Hepatocyte (in vitro differentiated cells): ENCODE measurements at regions not wholly inside any gene's neighbourhood (a gene's known extent, or its start where the extent isn't known, plus 50 kb on each side); places are given as distances from the start of the nearest gene placed in this dataset.

Source experiments
- DNase-seq: peaks from one replicate; pipeline ENCODE4 v3.0.0-alpha.2; 2016; ENCODE audit warnings: low spot score
- H2AFZ ChIP-seq: fragments of 200-600 bp; sonication (generic); 2 replicates; pipeline ENCODE4 v1.6.0; 2016; ENCODE audit warnings: antibody characterized with exemption, mild to moderate bottlenecking
- H3K27ac ChIP-seq: fragments of 200-600 bp; sonication (generic); 2 replicates; pipeline ENCODE4 v1.5.1; 2016; ENCODE audit warnings: mild to moderate bottlenecking
- H3K27me3 ChIP-seq: fragments of 200-600 bp; sonication (generic); 2 replicates; pipeline ENCODE4 v1.6.1; 2016
- H3K36me3 ChIP-seq: fragments of 200-600 bp; sonication (generic); replicated peaks from 2 replicates; pipeline ENCODE4 v1.5.1; 2016; ENCODE audit warnings: low read depth; ENCODE audit not compliant: insufficient read depth
- H3K4me1 ChIP-seq: fragments of 200-600 bp; sonication (generic); 2 replicates; pipeline ENCODE4 v1.5.1; 2016; ENCODE audit warnings: mild to moderate bottlenecking, moderate library complexity; ENCODE audit not compliant: insufficient read depth
- H3K4me2 ChIP-seq: fragments of 200-600 bp; sonication (generic); 2 replicates; pipeline ENCODE4 v1.6.0; 2016
- H3K4me3 ChIP-seq: fragments of 200-600 bp; sonication (generic); 2 replicates; pipeline ENCODE4 v1.5.1; 2016; ENCODE audit warnings: mild to moderate bottlenecking
- H3K79me2 ChIP-seq: fragments of 200-600 bp; sonication (generic); 2 replicates; pipeline ENCODE4 v1.6.0; 2017; ENCODE audit warnings: mild to moderate bottlenecking
- H3K9me2 ChIP-seq: fragments of 200-600 bp; sonication (generic); replicated peaks from 2 replicates; pipeline ENCODE4 v1.6.0; 2017; ENCODE audit warnings: mild to moderate bottlenecking; ENCODE audit not compliant: insufficient read depth
- H3K9me3 ChIP-seq: fragments of 200-600 bp; sonication (generic); 2 replicates; pipeline ENCODE4 v1.5.1; 2016; ENCODE audit warnings: low read depth, mild to moderate bottlenecking
- H4K20me1 ChIP-seq: fragments of 200-600 bp; sonication (generic); 2 replicates; pipeline ENCODE4 v1.6.0; 2016; ENCODE audit warnings: mild to moderate bottlenecking; ENCODE audit not compliant: insufficient read depth, poor library complexity, severe bottlenecking
- EZH2 ChIP-seq: fragments of 200-600 bp; sonication (generic); IDR thresholded peaks from 2 replicates; pipeline ENCODE4 v1.6.1; 2016; ENCODE audit warnings: antibody characterized with exemption, mild to moderate bottlenecking, borderline replicate concordance
- EZH2phosphoT487 ChIP-seq: fragments of 200-600 bp; sonication (generic); IDR thresholded peaks from one replicate; pipeline ENCODE4 v1.6.1; 2018; ENCODE audit warnings: antibody characterized with exemption, mild to moderate bottlenecking, low read depth, moderate library complexity; ENCODE audit not compliant: unreplicated experiment, severe bottlenecking
- WGBS: methylation state at CpG from one replicate; pipeline ENCODE4 v1.1.6; 2016; ENCODE audit warnings: low lambda C conversion rate; ENCODE audit errors: missing lambda C conversion rate; 5-methylcytosine and 5-hydroxymethylcytosine counted together
- TF ChIP-seq, protein P1 (sequence below): fragments of 200-600 bp; sonication (generic); IDR thresholded peaks from 2 replicates; pipeline ENCODE4 v1.5.1; 2016; ENCODE audit warnings: antibody characterized with exemption, mild to moderate bottlenecking; ENCODE audit not compliant: poor library complexity

DNA sequence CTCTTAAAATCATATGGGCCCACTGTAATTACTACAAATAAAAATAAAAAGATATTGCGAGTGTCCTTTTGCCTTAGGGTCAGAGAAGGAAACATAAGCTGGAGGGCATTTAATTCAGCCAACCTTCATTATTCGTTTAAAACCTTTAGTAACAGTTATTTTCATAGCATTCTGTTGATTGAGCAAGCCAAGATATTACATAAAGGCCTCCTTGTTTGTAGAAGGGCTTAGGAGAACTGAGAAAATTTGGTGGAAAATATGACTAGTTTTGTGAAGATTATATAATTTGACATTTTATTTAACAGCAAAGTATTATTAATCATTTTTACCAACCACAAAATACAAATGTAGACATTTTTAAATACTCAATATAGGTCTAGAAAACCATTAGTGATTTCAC, 62.2 kb downstream of the COX7C start:
- no peaks in the 10 kb centered on the region for H4K20me1 ChIP-seq
- H3K4me3 ChIP-seq, result no peak overlapping the region
- 77% methylated on average over 2 of the region's 2 CpGs for WGBS
- no peak overlapping the region for H3K4me2 ChIP-seq
- no peaks in the 10 kb centered on the region for H3K27me3 ChIP-seq
- TF ChIP-seq, protein P1, sequence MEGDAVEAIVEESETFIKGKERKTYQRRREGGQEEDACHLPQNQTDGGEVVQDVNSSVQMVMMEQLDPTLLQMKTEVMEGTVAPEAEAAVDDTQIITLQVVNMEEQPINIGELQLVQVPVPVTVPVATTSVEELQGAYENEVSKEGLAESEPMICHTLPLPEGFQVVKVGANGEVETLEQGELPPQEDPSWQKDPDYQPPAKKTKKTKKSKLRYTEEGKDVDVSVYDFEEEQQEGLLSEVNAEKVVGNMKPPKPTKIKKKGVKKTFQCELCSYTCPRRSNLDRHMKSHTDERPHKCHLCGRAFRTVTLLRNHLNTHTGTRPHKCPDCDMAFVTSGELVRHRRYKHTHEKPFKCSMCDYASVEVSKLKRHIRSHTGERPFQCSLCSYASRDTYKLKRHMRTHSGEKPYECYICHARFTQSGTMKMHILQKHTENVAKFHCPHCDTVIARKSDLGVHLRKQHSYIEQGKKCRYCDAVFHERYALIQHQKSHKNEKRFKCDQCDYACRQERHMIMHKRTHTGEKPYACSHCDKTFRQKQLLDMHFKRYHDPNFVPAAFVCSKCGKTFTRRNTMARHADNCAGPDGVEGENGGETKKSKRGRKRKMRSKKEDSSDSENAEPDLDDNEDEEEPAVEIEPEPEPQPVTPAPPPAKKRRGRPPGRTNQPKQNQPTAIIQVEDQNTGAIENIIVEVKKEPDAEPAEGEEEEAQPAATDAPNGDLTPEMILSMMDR, result no peak
- TF ChIP-seq EZH2phosphoT487, result no peak
- no peaks in the 10 kb centered on the region for H3K9me3 ChIP-seq
- H3K9me2 ChIP-seq, result no peaks in the 10 kb centered on the region
- H3K27ac ChIP-seq, result no peak overlapping the region
- H3K79me2 ChIP-seq, result no peaks in the 10 kb centered on the region
- no peak for DNase-seq
- H2AFZ ChIP-seq, result no peak overlapping the region
- H3K4me1 ChIP-seq, result no peaks in the 10 kb centered on the region
- no peaks in the 10 kb centered on the region for H3K36me3 ChIP-seq

DNA sequence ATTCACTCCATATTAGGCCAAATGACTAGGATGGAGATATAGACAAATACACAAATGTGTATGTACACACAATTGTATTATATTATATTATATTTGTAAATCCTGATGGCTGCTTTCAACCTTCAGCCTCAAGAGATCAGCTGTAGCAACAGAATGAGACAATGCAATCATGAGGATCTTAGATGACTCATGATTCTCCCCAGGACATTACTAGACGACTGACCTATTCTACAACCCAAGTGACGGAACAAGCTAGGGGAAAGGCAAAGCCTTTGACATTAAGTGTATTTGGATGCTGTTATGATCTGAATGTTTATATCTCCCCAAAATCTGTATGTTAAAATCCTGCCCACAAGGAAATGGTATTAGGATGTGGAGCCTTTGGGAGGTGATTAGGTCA, 66.5 kb downstream of the COX7C start:
- no peaks in the 10 kb centered on the region for H3K9me3 ChIP-seq
- DNase-seq, result no peak
- no peak for TF ChIP-seq EZH2phosphoT487
- TF ChIP-seq EZH2, result no peak
- TF ChIP-seq, protein P1, result no peak
- no peaks in the 10 kb centered on the region for H3K36me3 ChIP-seq
- H3K4me2 ChIP-seq, result no peak overlapping the region
- H3K4me3 ChIP-seq, result no peak overlapping the region
- no peaks in the 10 kb centered on the region for H4K20me1 ChIP-seq
- H3K79me2 ChIP-seq, result no peaks in the 10 kb centered on the region
- H3K27ac ChIP-seq, result no peak overlapping the region
- H3K9me2 ChIP-seq, result no peaks in the 10 kb centered on the region
- H3K27me3 ChIP-seq, result no peaks in the 10 kb centered on the region
- WGBS, result 78% methylated on average over 2 of the region's 2 CpGs
- no peak overlapping the region for H2AFZ ChIP-seq
- H3K4me1 ChIP-seq, result no peaks in the 10 kb centered on the region

DNA sequence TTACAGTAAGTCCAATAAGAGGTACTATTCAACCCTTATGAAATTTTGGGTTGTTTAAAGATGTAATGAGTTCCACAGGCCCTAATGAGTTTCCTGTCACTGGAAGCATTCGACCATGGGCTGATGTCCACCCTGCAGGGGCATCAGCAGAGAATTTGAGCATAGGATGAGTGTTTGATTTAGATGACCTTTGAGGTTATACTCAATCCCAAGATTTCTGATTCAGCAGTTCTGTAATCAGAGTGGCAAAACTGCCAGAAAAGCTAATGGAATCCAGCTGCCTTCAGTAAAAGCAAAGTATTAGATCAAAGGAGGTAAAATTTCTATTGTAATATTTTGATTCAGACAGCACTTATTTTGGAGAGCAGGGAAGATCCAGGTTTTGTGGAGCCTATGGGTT, 68.3 kb downstream of the COX7C start:
- TF ChIP-seq EZH2phosphoT487 (no peak), EZH2 (no peak)
- TF ChIP-seq, protein P1, result no peak
- Histone ChIP-seq H3K9me2 (no peaks in the 10 kb centered on the region), H3K36me3 (no peaks in the 10 kb centered on the region), H2AFZ (no peak overlapping the region), H3K27ac (no peak overlapping the region), H3K79me2 (no peaks in the 10 kb centered on the region), H3K9me3 (no peaks in the 10 kb centered on the region), H3K4me3 (no peak overlapping the region), H3K4me2 (no peak overlapping the region), H3K4me1 (no peaks in the 10 kb centered on the region), H3K27me3 (no peaks in the 10 kb centered on the region), H4K20me1 (no peaks in the 10 kb centered on the region)
- no peak for DNase-seq
- 28% methylated on average over 1 of the region's 1 CpG for WGBS

- H2AFZ ChIP-seq, result no peak overlapping the region
- H3K4me3 ChIP-seq, result no peak overlapping the region
- H3K9me3 ChIP-seq, result no peaks in the 10 kb centered on the region
- no peak for DNase-seq
- H3K27ac ChIP-seq, result no peak overlapping the region
- WGBS, result 65% methylated on average over 2 of the region's 2 CpGs
- no peaks in the 10 kb centered on the region for H3K79me2 ChIP-seq
- TF ChIP-seq EZH2phosphoT487, result no peak
- no peak for TF ChIP-seq EZH2
- TF ChIP-seq, protein P1, result no peak
- H3K27me3 ChIP-seq, result no peaks in the 10 kb centered on the region
- H3K4me2 ChIP-seq, result no peak overlapping the region
- no peaks in the 10 kb centered on the region for H3K36me3 ChIP-seq
- no peaks in the 10 kb centered on the region for H3K4me1 ChIP-seq
- H3K9me2 ChIP-seq, result no peaks in the 10 kb centered on the region
- H4K20me1 ChIP-seq, result no peaks in the 10 kb centered on the region
These were observed 70.7 kb downstream of the COX7C start for GRCh38 chr5:86688406-86688805.
